ENCODE measurements at regions not wholly inside any gene's neighbourhood (a gene's known extent, or its start where the extent isn't known, plus 50 kb on each side); places are given as distances from the start of the nearest gene placed in this dataset.

- TF ChIP-seq ASH2L (IDR thresholded peaks at IDR 0.05; ENCODE audit: low read length): no peak
- TF ChIP-seq EZH2 (IDR thresholded peaks at IDR 0.05; ENCODE audit: low read depth, low read length, severe bottlenecking): no peak
- no peak for TF ChIP-seq POU5F1 (IDR thresholded peaks at IDR 0.05; ENCODE audit: low read depth, low read length)
- no peak for TF ChIP-seq CREB1 (IDR thresholded peaks at IDR 0.05)
- no peak for TF ChIP-seq BACH1 (IDR thresholded peaks at IDR 0.05; ENCODE audit: low read length)
Measured at GRCh38 chr11:80816966-80817365, 1376.1 kb upstream of the TENM4 start (continued).

All from H1 (cell line).